Hepatocyte (in vitro differentiated cells): ENCODE measurements at regions not wholly inside any gene's neighbourhood (a gene's known extent, or its start where the extent isn't known, plus 50 kb on each side); places are given as distances from the start of the nearest gene placed in this dataset.

Experiments used
- EZH2phosphoT487 ChIP-seq: fragments of 200-600 bp; sonication (generic); IDR thresholded peaks from one replicate; pipeline ENCODE4 v1.6.1; 2018; ENCODE audit warnings: antibody characterized with exemption, mild to moderate bottlenecking, low read depth, moderate library complexity; ENCODE audit not compliant: unreplicated experiment, severe bottlenecking
- TF ChIP-seq, protein P1 (sequence below): fragments of 200-600 bp; sonication (generic); IDR thresholded peaks from 2 replicates; pipeline ENCODE4 v1.5.1; 2016; ENCODE audit warnings: antibody characterized with exemption, mild to moderate bottlenecking; ENCODE audit not compliant: poor library complexity

DNA sequence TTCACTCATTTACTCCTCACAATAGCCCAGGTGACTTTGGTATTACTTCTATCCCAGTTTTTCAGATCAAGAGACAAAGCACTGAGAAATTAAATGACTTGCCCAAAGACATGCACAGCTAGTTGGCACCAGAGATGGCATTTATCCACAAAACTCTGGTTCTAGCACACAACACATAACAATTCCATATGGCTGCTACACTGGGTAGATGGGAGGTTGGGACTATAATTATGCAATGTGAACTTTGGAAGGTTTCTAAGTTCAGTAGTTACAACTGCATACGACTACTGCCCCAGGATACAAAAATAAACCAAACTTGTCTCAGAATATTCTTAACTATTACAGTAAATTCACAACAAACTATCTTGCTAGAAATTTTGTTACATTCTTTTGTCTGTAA lies 54.2 kb upstream of the MLIP start:
- TF ChIP-seq, protein P1, sequence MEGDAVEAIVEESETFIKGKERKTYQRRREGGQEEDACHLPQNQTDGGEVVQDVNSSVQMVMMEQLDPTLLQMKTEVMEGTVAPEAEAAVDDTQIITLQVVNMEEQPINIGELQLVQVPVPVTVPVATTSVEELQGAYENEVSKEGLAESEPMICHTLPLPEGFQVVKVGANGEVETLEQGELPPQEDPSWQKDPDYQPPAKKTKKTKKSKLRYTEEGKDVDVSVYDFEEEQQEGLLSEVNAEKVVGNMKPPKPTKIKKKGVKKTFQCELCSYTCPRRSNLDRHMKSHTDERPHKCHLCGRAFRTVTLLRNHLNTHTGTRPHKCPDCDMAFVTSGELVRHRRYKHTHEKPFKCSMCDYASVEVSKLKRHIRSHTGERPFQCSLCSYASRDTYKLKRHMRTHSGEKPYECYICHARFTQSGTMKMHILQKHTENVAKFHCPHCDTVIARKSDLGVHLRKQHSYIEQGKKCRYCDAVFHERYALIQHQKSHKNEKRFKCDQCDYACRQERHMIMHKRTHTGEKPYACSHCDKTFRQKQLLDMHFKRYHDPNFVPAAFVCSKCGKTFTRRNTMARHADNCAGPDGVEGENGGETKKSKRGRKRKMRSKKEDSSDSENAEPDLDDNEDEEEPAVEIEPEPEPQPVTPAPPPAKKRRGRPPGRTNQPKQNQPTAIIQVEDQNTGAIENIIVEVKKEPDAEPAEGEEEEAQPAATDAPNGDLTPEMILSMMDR = no peak
- no peak for TF ChIP-seq EZH2phosphoT487
